SH-SY5Y (cell line): ENCODE measurements at regions not wholly inside any gene's neighbourhood (a gene's known extent, or its start where the extent isn't known, plus 50 kb on each side); places are given as distances from the start of the nearest gene placed in this dataset.

ENCODE experiments used
- GATA2 ChIP-seq: IDR thresholded peaks from 2 replicates; pipeline ENCODE4 v1.6.1; 2011; ENCODE audit warnings: mild to moderate bottlenecking, low read depth, low read length
- GATA3 ChIP-seq: IDR thresholded peaks from 2 replicates; pipeline ENCODE4 v1.6.1; 2011; ENCODE audit warnings: low read depth, mild to moderate bottlenecking, low read length, moderate library complexity

DNA sequence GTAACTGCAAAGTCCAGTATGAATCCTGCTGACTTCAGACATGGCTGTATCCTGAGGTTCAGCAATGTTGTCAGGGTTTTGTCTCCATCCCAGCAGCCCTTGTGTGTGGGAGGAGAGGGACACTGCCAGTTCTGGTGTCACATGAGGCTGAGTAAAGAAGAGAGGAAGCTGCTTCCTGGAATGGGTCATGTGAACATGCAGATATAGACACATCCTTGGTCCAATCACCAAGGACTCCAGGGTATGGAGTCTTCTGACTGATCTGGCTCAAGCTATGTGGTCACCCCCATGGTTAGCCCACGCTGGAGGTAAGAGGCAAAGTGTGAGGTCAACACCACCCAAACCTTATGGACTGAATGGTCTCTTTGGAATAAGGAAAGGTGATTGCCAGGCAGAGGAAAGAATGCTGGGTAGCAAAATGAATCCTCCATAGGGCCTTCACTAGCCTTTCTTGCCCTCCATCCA lies 134.4 kb upstream of the SLC1A4 start:
- TF ChIP-seq GATA2 (no peak), GATA3 (no peak)
